Smooth muscle cell (in vitro differentiated cells): ENCODE measurements at regions not wholly inside any gene's neighbourhood (a gene's known extent, or its start where the extent isn't known, plus 50 kb on each side); places are given as distances from the start of the nearest gene placed in this dataset.

ENCODE experiments used
- DNase-seq: peaks from one replicate; lab custom pipeline; 2025; ENCODE audit not compliant: unreplicated experiment; lab: John Stamatoyannopoulos, UW
- H2AFZ ChIP-seq: fragments of 200-600 bp; sonication (generic); 2 replicates; pipeline ENCODE4 v1.6.0; 2016; ENCODE audit warnings: antibody characterized with exemption, low read depth, mild to moderate bottlenecking
- H3F3A ChIP-seq: fragments of 200-600 bp; sonication (generic); 2 replicates; pipeline ENCODE4 v1.6.0; 2017; ENCODE audit warnings: antibody characterized with exemption, low read depth
- H3K27ac ChIP-seq: fragments of 200-600 bp; sonication (generic); 2 replicates; pipeline ENCODE4 v1.5.1; 2016; ENCODE audit warnings: low read depth, mild to moderate bottlenecking
- H3K27me3 ChIP-seq: fragments of 200-600 bp; sonication (generic); 2 replicates; pipeline ENCODE4 v1.6.1; 2016; ENCODE audit warnings: low read depth, mild to moderate bottlenecking
- H3K36me3 ChIP-seq: fragments of 200-600 bp; sonication (generic); 2 replicates; pipeline ENCODE4 v1.5.1; 2016; ENCODE audit warnings: low read depth
- H3K4me1 ChIP-seq: fragments of 200-600 bp; sonication (generic); 2 replicates; pipeline ENCODE4 v1.5.1; 2016; ENCODE audit warnings: low read depth
- H3K4me2 ChIP-seq: fragments of 200-600 bp; sonication (generic); 2 replicates; pipeline ENCODE4 v1.6.0; 2016; ENCODE audit warnings: mild to moderate bottlenecking
- H3K4me3 ChIP-seq: fragments of 200-600 bp; sonication (generic); 2 replicates; pipeline ENCODE4 v1.5.1; 2016; ENCODE audit warnings: mild to moderate bottlenecking
- H3K79me2 ChIP-seq: fragments of 200-600 bp; sonication (generic); 2 replicates; pipeline ENCODE4 v1.6.0; 2016; ENCODE audit warnings: low read depth, mild to moderate bottlenecking
- H3K9ac ChIP-seq: fragments of 200-600 bp; sonication (generic); 2 replicates; pipeline ENCODE4 v1.6.0; 2016; ENCODE audit warnings: low read depth
- H3K9me3 ChIP-seq: fragments of 200-600 bp; sonication (generic); replicated peaks from 2 replicates; pipeline ENCODE4 v1.5.1; 2016; ENCODE audit warnings: low read depth
- H4K20me1 ChIP-seq: fragments of 200-600 bp; sonication (generic); 2 replicates; pipeline ENCODE4 v1.6.0; 2016; ENCODE audit warnings: low read depth
- CTCF ChIP-seq: fragments of 200-600 bp; sonication (generic); IDR thresholded peaks from 2 replicates; pipeline ENCODE4 v1.5.1; 2017; ENCODE audit warnings: borderline replicate concordance, mild to moderate bottlenecking, antibody characterized with exemption; ENCODE audit not compliant: insufficient read depth, poor library complexity, severe bottlenecking
- WGBS: methylation state at CpG from one replicate; pipeline ENCODE4 v1.1.7; 2016; ENCODE audit warnings: low lambda C conversion rate; 5-methylcytosine and 5-hydroxymethylcytosine counted together

GRCh38 chr2:75360945-75361344 lies 161.6 kb upstream of the TACR1 start:
- Histone ChIP-seq H3K27ac (no peak overlapping the region), H3K36me3 (no peaks in the 10 kb centered on the region), H3K9me3 (no peaks in the 10 kb centered on the region), H2AFZ (no peak overlapping the region), H3K27me3 (no peaks in the 10 kb centered on the region), H3K9ac (no peak overlapping the region), H3F3A (no peaks in the 10 kb centered on the region), H3K4me1 (no peaks in the 10 kb centered on the region), H3K4me3 (no peak overlapping the region), H4K20me1 (no peaks in the 10 kb centered on the region), H3K4me2 (no peak overlapping the region), H3K79me2 (no peaks in the 10 kb centered on the region)
- 96% methylated on average over 1 of the region's 1 CpG for WGBS
- no peak for DNase-seq
- TF ChIP-seq CTCF, result no peak

GRCh38 chr2:75356865-75357264 lies 157.5 kb upstream of the TACR1 start:
- WGBS, result 89% methylated on average over 2 of the region's 2 CpGs

GRCh38 chr2:75353131-75353530 lies 153.8 kb upstream of the TACR1 start:
- Histone ChIP-seq H3K4me1 (peaks cover 4% of the 10 kb centered on the region), H3K79me2 (no peaks in the 10 kb centered on the region), H3K36me3 (no peaks in the 10 kb centered on the region), H3F3A (no peaks in the 10 kb centered on the region), H3K27me3 (no peaks in the 10 kb centered on the region), H3K4me2 (no peak overlapping the region), H4K20me1 (no peaks in the 10 kb centered on the region), H3K4me3 (no peak overlapping the region), H2AFZ (no peak overlapping the region), H3K9ac (no peak overlapping the region), H3K9me3 (no peaks in the 10 kb centered on the region), H3K27ac (no peak overlapping the region)
- DNase-seq, result no peak
- TF ChIP-seq CTCF, result no peak

More at GRCh38 chr2:75356865-75357264, 157.5 kb upstream of the TACR1 start:
- H3K4me1 ChIP-seq, result peaks cover 4% of the 10 kb centered on the region
- H3K4me3 ChIP-seq, result no peak overlapping the region
- TF ChIP-seq CTCF, result no peak
- no peaks in the 10 kb centered on the region for H4K20me1 ChIP-seq
- no peak overlapping the region for H3K4me2 ChIP-seq
- H3K9me3 ChIP-seq, result no peaks in the 10 kb centered on the region
- H3K27me3 ChIP-seq, result no peaks in the 10 kb centered on the region
- H3K9ac ChIP-seq, result no peak overlapping the region
- DNase-seq, result no peak
- H2AFZ ChIP-seq, result no peak overlapping the region
- no peaks in the 10 kb centered on the region for H3K79me2 ChIP-seq
- H3F3A ChIP-seq, result no peaks in the 10 kb centered on the region
- no peak overlapping the region for H3K27ac ChIP-seq
- no peaks in the 10 kb centered on the region for H3K36me3 ChIP-seq

- H4K20me1 ChIP-seq, result no peaks in the 10 kb centered on the region
- H3K27me3 ChIP-seq, result no peaks in the 10 kb centered on the region
- no peaks in the 10 kb centered on the region for H3K36me3 ChIP-seq
- H3K27ac ChIP-seq, result no peak overlapping the region
- 88% methylated on average over 1 of the region's 1 CpG for WGBS
- no peak overlapping the region for H3K9ac ChIP-seq
- TF ChIP-seq CTCF, result no peak
- no peaks in the 10 kb centered on the region for H3K9me3 ChIP-seq
- no peak for DNase-seq
- H2AFZ ChIP-seq, result no peak overlapping the region
- no peaks in the 10 kb centered on the region for H3K79me2 ChIP-seq
- no peaks in the 10 kb centered on the region for H3F3A ChIP-seq
- H3K4me2 ChIP-seq, result no peak overlapping the region
- no peak overlapping the region for H3K4me3 ChIP-seq
- H3K4me1 ChIP-seq, result no peaks in the 10 kb centered on the region
Measured at GRCh38 chr2:75348307-75348706, 149.0 kb upstream of the TACR1 start.
